HL-60/S4 treated with phorbol 12-myristate 13-acetate at 8.2 ng/mL for 4 days and 3 days (cell line): ENCODE measurements at regions not wholly inside any gene's neighbourhood (a gene's known extent, or its start where the extent isn't known, plus 50 kb on each side); places are given as distances from the start of the nearest gene placed in this dataset.

Source experiments
- in situ Hi-C: fragments of 300-500 bp; cut with MboI; formaldehyde crosslinking; loops from 2 replicates; pipeline ENCODE4 v1.15.0; 2022; ENCODE audit warnings: low sequenced_read_pairs

- in situ Hi-C loops: loop anchor here (25.0 kb wide), 1 partner anchor 887 kb away; no protein-coding TSS in a partner anchor
Measured at GRCh38 chr2:60174146-60174545, 379.3 kb downstream of the BCL11A start.

GRCh38 chr2:60172801-60173200 is 380.7 kb downstream of the BCL11A start:
- in situ Hi-C loops: loop anchor here (25.0 kb wide), 1 partner anchor 886 kb away; no protein-coding TSS in a partner anchor

GRCh38 chr2:60170272-60170671 is 383.2 kb downstream of the BCL11A start:
- in situ Hi-C loops: loop anchor here (25.0 kb wide), 1 partner anchor 883 kb away; no protein-coding TSS in a partner anchor

GRCh38 chr2:60168247-60168646 is 385.2 kb downstream of the BCL11A start:
- in situ Hi-C loops: loop anchor here (25.0 kb wide), 1 partner anchor 881 kb away; no protein-coding TSS in a partner anchor

GRCh38 chr2:60167089-60167488 is 386.4 kb downstream of the BCL11A start:
- in situ Hi-C loops: loop anchor here (25.0 kb wide), 1 partner anchor 880 kb away; no protein-coding TSS in a partner anchor

- in situ Hi-C loops: loop anchor here (25.0 kb wide), 1 partner anchor 876 kb away; no protein-coding TSS in a partner anchor
Measured at GRCh38 chr2:60163691-60164090, 389.8 kb downstream of the BCL11A start.

- in situ Hi-C loops: loop anchor here (25.0 kb wide), 1 partner anchor 872 kb away; no protein-coding TSS in a partner anchor
Measured at GRCh38 chr2:60159519-60159918, 393.9 kb downstream of the BCL11A start.

- in situ Hi-C loops: loop anchor here (25.0 kb wide), 1 partner anchor 871 kb away; no protein-coding TSS in a partner anchor
Measured at GRCh38 chr2:60158262-60158661, 395.2 kb downstream of the BCL11A start.

- in situ Hi-C loops: loop anchor here (25.0 kb wide), 1 partner anchor 870 kb away; no protein-coding TSS in a partner anchor
Measured at GRCh38 chr2:60157283-60157682, 396.2 kb downstream of the BCL11A start.

- in situ Hi-C loops: loop anchor here (25.0 kb wide), 1 partner anchor 867 kb away; no protein-coding TSS in a partner anchor
Measured at GRCh38 chr2:60154142-60154541, 399.3 kb downstream of the BCL11A start.

- in situ Hi-C loops: loop anchor here (25.0 kb wide), 1 partner anchor 865 kb away; no protein-coding TSS in a partner anchor
Measured at GRCh38 chr2:60152226-60152833, 401.1 kb downstream of the BCL11A start.

GRCh38 chr2:60149176-60149575 is 404.3 kb downstream of the BCL11A start:
- in situ Hi-C loops: no loop called here

- in situ Hi-C loops: no loop called here
Measured at GRCh38 chr2:60148716-60149115, 404.7 kb downstream of the BCL11A start.

GRCh38 chr2:60140185-60140584 is 413.3 kb downstream of the BCL11A start:
- in situ Hi-C loops: no loop called here

- in situ Hi-C loops: no loop called here
Measured at GRCh38 chr2:60136913-60137312, 416.5 kb downstream of the BCL11A start.

- in situ Hi-C loops: no loop called here
Measured at GRCh38 chr2:60127191-60127590, 426.3 kb downstream of the BCL11A start.

GRCh38 chr2:60125611-60126426 is 427.6 kb downstream of the BCL11A start:
- in situ Hi-C loops: no loop called here

- in situ Hi-C loops: no loop called here
Measured at GRCh38 chr2:60119778-60120177, 433.7 kb downstream of the BCL11A start.

- in situ Hi-C loops: no loop called here
Measured at GRCh38 chr2:60118917-60119316, 434.5 kb downstream of the BCL11A start.

GRCh38 chr2:60118061-60118460 is 435.4 kb downstream of the BCL11A start:
- in situ Hi-C loops: no loop called here

GRCh38 chr2:60116161-60116875 is 437.1 kb downstream of the BCL11A start:
- in situ Hi-C loops: no loop called here
